CD4-positive, alpha-beta T cell treated with Interferon gamma for 1 hour (primary cell): ENCODE measurements at regions not wholly inside any gene's neighbourhood (a gene's known extent, or its start where the extent isn't known, plus 50 kb on each side); places are given as distances from the start of the nearest gene placed in this dataset.

Experiments used
- DNase-seq: peaks from one replicate; pipeline ENCODE4 v3.0.0-alpha.2; 2020

DNA sequence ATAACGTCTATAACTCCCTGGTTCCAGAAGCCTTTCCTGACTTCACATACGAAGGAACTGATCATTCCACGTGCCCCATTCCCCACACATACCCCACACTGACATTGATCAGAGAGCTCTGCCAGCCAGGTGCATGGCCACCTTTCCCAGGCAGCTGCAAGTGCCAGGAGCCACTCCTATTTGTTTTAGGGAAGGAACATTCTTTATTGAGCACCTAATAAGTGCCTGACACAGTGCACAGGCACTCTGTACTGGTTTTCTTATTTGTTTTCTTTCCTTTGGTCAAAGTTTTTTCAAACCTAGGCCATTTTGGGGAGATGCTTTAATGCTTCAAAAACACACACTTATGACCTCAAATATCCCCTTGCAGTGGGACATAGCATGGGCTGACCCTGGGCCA is 50.0 kb downstream of the PITPNM2 start:
- DNase-seq = no peak

DNA sequence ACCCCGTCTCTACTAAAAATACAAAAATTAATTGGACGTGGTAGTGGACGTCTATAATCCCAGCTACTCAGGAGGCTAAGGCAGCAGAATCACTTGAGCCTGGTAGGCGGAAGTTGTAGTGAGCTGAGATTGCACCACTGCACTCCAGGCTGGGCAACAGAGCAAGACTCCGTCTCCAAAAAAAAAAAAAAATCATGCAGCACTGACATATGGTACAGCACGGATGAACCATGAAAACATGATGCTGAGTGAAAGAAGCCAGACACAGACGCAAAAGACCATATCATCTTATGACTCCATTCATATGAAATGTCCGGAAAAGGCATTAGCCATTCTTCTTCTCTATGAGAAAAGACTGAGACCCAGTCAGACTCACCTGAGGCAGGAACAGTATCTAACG is 50.4 kb downstream of the PITPNM2 start:
- no peak for DNase-seq

DNA sequence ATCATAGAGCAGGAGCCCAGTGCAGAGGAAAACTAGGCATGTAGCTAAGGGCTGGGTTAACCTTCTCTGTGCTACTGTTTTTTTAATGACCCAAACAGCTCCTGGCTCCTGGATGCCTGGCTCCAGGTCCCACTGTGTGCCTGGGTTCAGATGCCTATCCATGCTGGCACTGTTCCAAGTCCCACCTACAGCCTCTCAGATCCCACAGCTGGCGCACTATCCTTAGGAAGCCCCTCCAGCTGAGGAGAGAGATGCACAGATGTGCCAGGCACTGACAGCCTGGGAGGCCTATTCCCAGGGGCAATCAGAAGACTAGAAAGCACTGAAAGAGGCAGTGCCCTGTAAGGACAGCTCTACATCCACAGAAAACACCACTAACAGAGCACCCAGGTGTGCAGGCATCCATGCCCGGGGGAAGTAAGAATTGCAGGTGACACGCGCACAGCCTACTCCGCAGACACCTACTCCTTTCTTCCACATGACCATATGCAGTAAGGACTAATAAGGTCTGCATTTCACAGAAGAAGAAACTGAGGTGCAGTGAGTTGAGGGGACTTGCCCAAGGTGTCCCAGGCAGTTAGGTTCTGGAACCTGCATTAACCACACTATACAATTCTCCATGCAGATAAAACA is 51.2 kb downstream of the PITPNM2 start:
- no peak for DNase-seq

DNA sequence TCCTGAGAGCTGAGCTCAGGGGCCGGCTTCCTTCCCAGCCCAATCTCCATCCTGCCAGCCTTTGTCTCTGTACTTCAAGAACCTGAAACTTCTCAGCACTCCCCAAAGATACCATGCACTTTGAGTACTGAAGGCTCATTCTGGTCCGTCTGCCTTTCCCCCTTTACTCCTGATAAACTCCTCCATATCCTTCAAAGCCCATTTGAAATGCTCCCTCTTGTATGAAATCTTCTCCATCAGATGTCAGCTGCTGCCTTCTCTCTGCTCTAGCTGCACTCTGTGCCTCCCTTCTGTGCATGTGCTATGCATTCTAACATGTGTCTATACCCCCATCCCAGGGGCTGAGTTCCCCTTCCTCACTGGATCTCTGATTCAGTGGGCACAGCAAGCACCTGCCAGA is 52.1 kb downstream of the PITPNM2 start:
- DNase-seq = no peak

DNA sequence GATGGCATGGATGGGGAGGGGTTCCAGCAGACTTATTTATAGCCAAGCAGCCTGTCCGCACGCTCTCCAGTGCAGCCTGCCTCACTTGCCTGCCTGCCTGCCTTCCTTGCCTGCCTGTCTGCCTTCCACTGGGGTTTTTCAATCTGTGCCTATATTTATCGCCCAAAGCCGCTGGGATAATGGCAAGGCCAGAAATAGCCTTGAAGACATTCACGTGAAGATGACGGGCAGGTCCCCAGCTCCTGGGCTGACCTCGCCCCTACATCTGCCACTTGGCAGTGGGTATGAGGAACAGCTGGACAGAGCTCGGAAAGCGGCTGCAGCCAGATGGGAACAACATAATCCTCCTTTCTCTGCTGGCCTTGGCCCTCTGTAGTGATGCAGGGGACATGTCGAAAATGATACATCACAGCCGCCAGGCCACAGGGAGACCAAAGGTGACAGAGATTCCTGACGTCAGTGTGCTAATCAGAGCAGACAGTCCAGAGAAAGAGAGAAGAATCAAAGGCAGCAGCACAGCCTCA is 53.3 kb downstream of the PITPNM2 start:
- no peak for DNase-seq

DNA sequence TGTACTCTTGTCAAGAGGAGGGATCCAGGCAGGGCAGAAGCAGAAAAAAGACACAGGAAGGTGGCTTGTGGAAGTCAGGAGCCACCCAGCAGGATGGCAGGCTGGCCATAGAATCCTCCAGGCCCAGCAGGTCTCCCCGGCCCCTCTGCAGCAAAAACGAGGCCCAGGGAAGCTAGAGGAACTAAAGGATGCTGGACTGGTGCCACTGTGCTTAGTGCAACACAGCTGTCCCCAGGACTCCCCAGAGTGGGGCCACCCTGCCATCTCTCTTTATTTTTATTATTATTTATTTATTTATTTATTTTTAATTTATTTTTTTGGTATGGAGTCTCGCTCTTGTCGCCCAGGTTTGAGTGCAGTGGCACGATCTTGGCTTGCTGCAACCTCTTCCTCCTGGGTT is 54.1 kb downstream of the PITPNM2 start:
- no peak for DNase-seq

DNA sequence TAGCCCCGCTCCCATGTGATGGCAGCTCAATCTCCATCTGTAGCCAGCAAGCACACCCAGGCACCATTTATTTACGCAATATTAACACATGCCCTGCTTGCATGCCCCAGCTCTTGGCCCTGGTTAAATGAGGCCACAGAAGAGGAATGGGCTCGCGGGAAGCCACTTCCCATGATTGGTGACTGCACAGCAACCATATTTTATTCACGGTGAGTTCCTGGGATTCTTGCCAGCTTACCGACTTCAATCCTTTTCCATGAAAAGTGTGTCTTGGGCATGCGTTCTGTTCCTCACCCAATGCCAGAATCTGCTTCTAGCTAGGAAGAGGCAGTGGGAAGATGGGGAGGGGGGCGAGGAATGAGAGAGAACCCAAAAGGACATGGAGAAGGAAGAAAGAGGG is 54.7 kb downstream of the PITPNM2 start:
- DNase-seq = no peak

DNA sequence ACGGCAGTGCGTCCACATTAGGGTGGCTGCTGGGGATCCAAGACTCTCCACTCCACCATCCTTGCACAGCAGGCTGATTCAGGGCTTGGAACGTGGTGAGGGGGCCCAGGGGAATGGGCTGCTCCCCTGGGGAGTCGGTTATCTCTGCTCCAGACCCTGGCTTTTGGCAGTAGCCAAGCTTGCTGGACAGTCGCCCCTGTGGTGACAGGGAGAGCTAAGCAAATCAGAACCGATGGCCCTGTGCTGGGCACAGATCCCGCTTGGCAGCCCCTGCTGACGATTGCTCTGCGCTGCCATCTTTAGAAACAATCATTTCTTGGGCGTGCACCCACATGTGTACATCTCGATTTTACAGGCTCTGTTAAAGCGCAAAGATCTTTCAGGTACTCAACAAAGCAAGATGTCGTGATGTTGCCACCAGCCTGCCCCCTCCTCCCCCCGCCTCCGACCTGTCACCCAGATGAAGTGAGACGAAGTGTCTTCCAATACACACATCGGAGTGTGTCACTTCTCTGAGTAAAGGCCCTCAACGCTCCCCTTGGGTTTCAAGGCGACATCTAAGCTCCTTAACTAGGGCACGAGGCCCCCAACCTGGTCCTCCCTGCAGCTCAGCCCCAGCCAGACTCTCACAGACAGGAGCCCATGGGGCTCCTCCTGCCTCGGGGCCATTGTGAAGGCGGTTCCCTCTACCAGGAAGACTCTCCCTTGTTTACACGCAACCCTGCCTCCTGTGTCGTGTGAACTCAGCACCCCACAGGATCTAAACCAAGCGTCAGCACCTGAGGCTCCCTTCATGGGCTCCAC is 55.6 kb downstream of the PITPNM2 start:
- DNase-seq = no peak

DNA sequence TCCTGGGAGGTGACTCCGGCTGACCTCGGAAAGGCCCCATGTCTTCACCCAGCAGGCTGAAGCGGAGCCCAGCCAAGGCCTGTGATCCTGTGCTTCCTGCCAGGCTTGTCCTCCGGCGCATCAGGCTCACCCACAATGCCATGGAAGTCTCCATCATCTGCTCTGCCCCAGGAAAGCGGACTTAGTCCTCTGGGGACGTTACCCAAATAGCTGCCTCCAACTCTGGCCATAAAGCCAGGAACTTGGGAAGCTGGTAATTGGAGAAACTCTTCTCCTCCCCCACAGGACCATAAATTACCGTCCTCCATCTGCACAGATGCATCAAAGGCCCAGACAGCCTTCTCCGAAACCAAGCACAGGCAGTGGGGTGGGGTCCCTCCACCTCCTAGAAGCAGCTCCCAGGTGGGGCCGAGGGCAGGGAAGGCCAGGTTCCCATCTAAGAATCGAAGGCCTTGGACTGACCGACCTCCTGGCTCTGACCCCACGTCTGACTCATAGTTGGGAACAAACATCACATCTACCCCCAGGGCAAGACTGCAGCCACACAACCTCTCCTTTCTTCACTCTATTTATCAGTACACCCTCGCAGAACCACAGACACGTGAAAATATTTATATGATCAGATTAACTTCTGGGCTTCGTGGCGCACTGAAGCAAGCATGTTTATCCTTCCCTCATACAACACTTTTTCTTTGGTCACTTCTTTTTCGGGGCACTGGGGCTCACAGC is 56.4 kb downstream of the PITPNM2 start:
- no peak for DNase-seq

DNA sequence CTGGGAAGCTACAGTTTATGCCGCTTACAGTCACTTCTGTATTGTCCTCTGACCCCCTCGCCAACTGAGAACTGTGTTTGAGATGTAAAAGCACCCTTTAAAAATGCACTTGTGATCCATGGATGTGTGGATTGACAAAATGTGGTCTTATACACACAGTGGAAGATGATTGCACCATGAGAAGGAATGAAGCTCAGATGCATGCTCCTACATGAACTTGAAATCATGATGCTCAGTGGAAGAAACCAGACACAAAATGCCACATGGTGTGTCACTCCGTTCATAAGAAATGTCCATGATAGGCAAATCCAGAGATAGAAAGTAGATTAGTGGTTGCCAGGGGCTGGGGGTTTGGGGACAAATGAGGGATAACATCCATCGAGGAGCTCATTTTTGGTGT is 58.0 kb downstream of the PITPNM2 start:
- no peak for DNase-seq

DNA sequence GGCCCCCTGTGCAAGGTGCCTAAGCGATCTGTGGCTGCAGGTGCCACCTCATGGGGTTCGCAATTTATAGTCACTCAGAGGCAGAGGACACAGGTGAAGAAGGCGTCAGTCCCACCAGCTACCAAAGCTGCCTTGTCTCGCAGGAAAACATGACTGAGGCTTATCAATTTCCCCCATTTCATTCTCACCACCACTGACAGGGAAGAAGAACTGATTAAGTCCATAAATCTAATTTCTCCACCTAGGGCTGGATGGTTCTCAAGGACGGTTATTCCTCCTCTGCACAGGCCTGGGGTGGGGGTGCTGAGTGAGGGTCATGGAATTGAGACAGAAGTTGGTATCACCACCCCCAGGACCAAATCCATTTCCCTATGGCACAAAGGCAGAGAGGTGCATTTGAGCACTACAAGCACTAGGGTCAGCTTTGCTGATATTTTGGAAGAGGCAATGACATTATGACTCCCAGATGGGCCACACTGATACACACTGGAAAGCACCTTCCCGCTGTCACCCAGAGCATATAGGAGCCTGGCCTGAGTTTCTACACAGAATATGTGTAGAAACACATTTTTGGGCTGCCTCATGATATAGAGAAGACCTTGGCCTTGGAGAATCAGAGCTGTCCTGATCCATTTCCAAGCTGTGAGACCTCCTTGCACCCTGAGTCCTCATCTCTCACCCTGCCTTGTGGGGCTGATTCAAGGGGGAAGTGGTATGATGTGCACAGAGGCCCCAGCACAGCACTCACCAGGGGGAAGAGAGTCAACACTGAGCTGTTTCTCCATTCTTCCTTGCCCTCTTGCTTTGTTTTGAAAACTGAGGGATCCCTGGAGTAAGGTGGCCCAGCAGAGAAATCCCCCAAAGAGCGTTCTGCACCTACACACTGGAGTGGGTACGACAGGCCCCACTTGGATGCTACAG is 59.4 kb downstream of the PITPNM2 start:
- no peak for DNase-seq

DNA sequence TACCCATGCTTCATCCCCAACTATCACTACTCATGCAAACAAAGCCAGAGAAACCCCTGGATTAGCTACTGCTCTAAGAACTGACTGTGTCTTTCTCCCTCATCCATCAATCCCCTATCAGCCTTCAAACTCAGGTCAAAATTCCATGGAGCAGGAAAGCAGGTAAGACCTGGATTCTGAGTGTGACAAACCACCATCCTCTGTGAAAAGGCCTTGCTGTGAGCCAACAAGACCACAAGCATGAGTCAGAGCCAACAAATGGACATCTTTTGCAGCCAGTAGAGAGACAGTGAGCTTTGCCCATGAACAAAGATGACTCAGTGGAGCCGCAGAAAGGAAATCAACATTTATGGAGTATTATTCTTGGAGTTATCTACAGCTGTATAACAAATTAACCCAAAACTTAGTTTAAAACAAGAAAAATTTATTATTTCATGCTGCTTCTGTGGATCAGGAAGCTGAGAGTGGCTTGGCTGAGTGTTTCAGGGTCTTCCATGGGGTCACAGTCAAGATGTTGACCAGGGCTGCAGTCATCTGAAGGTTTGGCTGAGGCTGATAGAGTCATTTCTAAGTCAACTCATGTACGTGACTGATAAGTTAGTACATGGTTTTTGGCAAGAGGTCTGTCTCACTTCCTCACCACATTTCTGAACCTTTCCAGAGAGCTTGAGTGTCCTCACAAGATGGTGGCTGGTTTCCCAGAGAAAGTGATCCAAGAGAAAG is 61.1 kb downstream of the PITPNM2 start:
- DNase-seq = no peak

DNA sequence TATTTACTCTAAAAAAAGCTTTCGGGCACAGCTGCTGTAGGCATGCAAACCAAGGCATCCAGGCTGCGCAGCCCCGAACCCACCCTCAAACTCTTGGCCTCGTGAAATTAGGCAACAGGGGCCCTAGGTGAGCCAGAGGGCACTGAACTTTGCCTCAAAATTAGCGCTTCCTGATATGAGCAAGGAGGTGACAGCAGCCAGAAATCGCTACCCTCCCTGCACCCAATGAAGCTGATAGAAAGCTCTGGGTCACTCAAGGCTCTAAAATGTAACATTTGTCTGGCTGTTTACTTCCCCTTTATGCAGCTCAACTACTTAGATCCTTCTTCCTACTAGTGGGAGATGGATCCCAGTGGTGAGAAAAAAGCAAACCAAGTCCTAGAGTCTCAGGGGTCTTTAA is 61.8 kb downstream of the PITPNM2 start:
- DNase-seq = peak; percentile 16

DNA sequence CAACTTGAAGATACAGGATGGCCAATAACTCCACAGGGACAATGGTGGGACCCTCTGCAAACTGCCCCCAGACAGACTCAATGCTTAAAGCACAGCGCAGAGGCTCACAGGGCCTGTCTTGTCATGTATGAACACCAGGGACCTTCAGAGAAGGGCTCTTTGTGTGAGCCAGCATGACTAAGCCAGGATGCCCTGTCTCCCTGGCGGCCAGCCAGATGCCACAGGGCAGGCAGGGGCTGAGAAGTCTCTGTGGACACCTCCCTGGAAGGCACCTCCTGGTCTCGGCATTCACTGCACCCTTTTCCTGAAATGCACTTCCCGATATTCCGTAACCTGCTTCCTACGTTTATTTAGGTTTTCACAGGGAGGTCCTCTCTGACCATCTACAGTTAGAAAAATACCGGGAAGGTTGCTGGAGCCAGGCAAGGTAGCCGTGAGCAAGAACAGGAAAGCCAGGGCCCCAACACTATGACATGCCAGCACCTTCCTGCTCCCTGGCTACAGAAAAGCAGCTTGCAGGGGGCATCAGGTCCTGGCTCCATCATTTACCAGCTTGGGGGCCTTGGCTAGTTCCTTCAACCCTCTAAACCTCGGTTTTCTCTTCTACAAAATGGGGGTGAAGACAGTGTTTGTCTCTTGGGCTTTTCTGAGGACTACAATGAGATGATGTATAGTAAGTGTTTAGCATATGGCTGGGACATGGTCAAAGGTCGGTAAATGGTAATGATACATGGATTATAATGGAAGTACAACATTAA is 65.0 kb downstream of the PITPNM2 start:
- DNase-seq = no peak

DNA sequence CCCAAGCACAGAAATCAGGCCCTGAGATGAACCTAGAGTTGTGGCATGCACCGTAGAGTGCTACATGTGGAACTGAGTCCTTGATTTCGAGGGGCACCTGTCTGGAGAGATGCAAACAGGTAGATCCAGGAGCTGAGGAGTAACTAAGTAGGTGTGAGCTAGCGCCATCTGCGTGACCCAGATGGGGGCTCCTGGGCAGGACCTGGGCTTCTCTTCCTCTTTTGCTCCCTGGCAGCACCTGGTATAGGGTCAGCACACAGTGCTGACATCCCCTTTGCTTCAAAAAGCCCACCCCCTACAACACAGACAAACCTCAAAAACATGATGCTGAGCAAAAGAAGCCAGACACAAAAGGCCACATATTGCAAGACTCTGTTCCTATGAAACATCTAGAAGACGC is 65.8 kb downstream of the PITPNM2 start:
- no peak for DNase-seq

DNA sequence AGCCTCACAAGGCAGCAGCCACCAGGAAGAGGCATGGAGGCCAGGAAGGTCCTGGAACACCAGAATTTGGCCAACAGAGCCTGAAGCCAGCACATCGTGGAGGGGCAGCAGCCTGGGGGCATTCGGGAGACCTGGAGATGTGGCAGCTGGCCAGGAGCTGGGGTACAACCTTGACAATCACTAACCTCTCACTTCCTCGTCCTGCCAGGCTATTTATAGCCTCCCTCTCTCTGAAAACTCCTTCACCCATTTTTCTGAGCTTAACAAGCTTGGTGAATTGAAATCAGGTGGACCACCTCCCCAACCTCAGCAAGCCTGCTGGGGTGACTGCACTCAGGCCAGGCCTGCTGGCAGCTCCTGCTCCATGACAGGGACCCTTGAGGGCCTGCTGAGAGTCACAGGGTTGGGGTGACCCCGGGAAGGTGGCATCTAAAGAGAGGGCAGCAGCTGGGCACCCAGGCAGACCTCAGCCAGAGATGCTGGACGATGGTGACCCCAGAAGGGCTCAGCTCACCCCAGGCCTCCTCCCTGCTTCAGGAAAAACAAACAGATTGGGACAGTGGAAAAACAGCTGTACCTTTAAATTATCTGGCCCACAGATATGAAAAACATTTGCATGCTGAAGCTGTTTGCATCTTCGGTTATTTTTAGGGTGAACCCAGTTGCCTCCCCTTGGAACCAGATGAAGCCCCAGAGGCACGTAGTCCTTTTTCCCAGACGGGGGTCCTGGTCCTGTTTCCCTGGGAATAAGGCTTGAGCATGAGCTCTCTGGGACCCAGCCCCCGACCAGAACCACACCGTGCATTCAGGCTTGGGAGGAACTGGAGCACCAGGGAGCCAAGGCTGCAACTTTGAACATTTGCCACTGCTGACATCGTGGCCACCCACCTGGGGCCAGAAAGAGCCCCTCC is 67.0 kb downstream of the PITPNM2 start:
- peak; percentile 21 for DNase-seq

DNA sequence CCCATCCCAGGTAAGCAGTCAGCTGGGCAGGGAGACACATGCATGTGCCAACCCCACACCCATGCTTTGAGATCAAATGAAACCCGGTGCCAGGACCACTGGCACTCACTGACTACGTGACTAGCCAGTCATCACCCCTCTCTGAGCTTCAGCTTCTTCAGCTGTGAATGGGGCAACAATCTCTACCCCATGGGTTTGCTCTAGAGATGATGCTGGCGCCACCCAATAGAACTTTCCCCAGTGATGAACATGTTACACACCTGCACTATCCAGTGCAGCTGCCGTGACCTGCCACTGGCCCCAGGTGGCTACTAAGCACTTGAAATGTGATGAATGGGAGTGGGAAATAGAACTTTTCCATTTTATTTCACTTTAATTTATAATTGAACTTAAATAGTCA is 70.3 kb downstream of the PITPNM2 start:
- DNase-seq = no peak

DNA sequence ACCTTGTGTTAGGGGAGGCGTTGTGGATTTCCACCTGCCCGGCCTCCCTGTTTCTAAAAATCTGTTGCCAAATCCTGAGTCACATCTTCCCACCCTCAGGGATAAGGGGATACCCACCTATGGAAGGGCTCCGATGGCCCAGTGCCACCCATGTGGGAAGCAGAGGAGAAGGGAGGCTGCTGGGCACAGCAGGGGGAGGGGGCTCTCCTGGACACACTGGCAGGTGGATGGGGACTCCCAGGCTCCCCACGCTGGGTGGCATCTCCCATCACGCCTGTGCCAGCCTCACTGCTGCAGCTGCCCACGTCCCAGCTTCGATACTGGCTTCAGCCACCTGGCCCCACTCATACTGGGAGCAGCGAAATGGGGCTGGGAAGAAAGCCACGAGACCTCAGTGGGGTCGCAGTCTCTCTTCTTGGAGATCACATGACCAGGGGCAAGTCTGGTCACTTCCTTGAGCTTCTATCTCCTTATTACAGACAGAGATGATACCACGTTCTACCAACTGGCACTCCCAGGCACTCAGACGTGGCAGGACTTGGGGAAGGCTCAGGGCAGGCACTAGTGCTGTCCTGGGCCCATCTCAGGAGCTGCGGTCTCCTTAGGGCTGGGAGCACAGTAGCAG is 72.2 kb downstream of the PITPNM2 start:
- no peak for DNase-seq

DNA sequence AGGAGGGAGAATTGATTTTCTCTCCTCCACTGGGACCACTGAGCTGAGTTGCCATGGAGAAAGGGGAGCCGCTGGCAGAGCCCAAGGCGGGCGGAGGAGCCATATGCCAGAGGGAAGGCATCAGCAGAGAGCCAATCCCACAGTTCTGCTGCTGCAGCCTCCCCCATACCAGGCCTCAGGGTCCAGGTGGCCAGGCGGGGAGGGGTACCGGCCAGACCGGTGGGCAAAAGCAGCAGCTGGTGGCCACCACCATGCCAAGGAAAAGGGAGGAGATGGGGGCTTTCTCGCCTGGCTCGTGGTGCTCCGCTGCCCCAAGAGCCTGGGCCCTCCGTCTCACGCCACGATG is 72.8 kb downstream of the PITPNM2 start:
- no peak for DNase-seq
